ENCODE measurements at regions not wholly inside any gene's neighbourhood (a gene's known extent, or its start where the extent isn't known, plus 50 kb on each side); places are given as distances from the start of the nearest gene placed in this dataset.

- TF ChIP-seq POLR2AphosphoS5 (IDR thresholded peaks at IDR 0.05; ENCODE audit: low read depth, low read length) (no peak; the same call in 1 of the 2 replicates), EGR1 (IDR thresholded peaks at IDR 0.05; ENCODE audit: borderline replicate concordance, low read depth, low read length) (no peak), EP300 (IDR thresholded peaks at IDR 0.05; ENCODE audit: borderline replicate concordance in 1 of 2, low read depth in 2 of 2, low read length in 2 of 2) (0 out of 3 replicates have a peak, but pooled peaks of 1 of the 2 experiments have one; percentile 46), RFX5 (IDR thresholded peaks at IDR 0.05; ENCODE audit: borderline replicate concordance, low read depth, low read length) (no peak), SP1 (IDR thresholded peaks at IDR 0.05; ENCODE audit: low read depth, low read length) (peak; percentile 61), SIX5 (IDR thresholded peaks at IDR 0.05; ENCODE audit: low read depth, low read length) (no peak), RAD21 (IDR thresholded peaks at IDR 0.05 in 1 of 2, conservative IDR thresholded peaks at IDR 0.05 in 1 of 2; ENCODE audit: low read depth in 2 of 2, low read length in 2 of 2) (peak in 1 of 2 experiments; percentile 15; a peak in 1 of 4 replicates)
Observed at GRCh38 chr15:29924750-29925149, 102.5 kb upstream of the TJP1 start (continued).
